BE2C (cell line): ENCODE measurements at regions not wholly inside any gene's neighbourhood (a gene's known extent, or its start where the extent isn't known, plus 50 kb on each side); places are given as distances from the start of the nearest gene placed in this dataset.

ENCODE experiments used
- DNase-seq: peaks from one replicate; pipeline ENCODE4 v3.0.0-alpha.2; 2020
- H3K27me3 ChIP-seq: fragments of 250-450 bp; sonication (Bioruptor Pico); 2 replicates; pipeline ENCODE4 v1.5.1; 2020; ENCODE audit warnings: mild to moderate bottlenecking
- H3K36me3 ChIP-seq: fragments of 250-450 bp; sonication (Bioruptor Pico); 2 replicates; pipeline ENCODE4 v1.5.1; 2020; ENCODE audit warnings: mild to moderate bottlenecking
- H3K4me1 ChIP-seq: fragments of 250-450 bp; sonication (Bioruptor Pico); 2 replicates; pipeline ENCODE4 v1.5.1; 2020
- H3K4me3 ChIP-seq: 2 replicates; pipeline ENCODE4 v1.5.1; 2011; ENCODE audit warnings: low read depth, low read length
- H3K9me3 ChIP-seq: fragments of 250-450 bp; sonication (Bioruptor Pico); 2 replicates; pipeline ENCODE4 v1.5.1; 2020
- TF ChIP-seq, protein P1 (sequence below): IDR thresholded peaks from 2 replicates; pipeline ENCODE4 v1.5.1; 2012; ENCODE audit warnings: mild to moderate bottlenecking, low read depth, low read length

DNA sequence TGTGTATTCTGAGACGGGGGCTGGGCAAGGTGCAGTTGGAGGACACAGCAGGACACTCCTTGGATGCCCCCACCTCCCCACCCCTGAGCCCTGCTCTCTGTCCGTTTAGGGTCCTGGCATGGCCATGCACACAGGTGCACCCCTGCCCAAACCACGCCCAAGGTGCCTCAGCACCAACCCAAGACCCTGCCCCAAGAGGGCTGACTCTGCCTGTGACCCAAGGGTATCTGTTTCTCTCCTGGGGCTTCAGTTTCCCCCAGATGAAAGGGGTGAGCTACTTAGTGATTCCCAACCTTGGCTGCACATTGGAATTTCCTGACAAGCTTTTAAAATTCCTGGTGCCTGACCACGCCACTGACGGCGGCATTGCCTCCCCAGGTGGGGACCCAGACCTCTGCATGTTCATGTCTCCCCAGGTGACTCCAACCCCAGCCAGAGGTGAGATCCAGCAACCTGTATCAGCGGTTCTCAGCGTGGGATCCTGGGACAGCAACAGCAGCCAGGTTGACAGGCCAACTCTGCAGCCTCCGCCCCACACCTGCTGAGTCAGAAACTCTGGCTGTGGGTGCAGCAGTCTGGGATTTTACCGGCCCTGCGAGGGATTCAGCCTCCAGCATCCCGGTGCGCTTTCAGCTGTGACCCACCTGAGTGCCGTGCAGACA is 483.4 kb downstream of the NPHP4 start:
- TF ChIP-seq, protein P1, sequence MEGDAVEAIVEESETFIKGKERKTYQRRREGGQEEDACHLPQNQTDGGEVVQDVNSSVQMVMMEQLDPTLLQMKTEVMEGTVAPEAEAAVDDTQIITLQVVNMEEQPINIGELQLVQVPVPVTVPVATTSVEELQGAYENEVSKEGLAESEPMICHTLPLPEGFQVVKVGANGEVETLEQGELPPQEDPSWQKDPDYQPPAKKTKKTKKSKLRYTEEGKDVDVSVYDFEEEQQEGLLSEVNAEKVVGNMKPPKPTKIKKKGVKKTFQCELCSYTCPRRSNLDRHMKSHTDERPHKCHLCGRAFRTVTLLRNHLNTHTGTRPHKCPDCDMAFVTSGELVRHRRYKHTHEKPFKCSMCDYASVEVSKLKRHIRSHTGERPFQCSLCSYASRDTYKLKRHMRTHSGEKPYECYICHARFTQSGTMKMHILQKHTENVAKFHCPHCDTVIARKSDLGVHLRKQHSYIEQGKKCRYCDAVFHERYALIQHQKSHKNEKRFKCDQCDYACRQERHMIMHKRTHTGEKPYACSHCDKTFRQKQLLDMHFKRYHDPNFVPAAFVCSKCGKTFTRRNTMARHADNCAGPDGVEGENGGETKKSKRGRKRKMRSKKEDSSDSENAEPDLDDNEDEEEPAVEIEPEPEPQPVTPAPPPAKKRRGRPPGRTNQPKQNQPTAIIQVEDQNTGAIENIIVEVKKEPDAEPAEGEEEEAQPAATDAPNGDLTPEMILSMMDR, result no peak
- Histone ChIP-seq H3K36me3 (no peaks in the 10 kb centered on the region), H3K4me3 (no peak overlapping the region), H3K27me3 (no peaks in the 10 kb centered on the region), H3K4me1 (no peaks in the 10 kb centered on the region), H3K9me3 (no peaks in the 10 kb centered on the region)
- DNase-seq, result no peak

GRCh38 chr1:5507340-5507739 is 484.9 kb downstream of the NPHP4 start:
- Histone ChIP-seq H3K4me1 (no peaks in the 10 kb centered on the region), H3K27me3 (no peaks in the 10 kb centered on the region), H3K9me3 (no peaks in the 10 kb centered on the region), H3K4me3 (no peak overlapping the region), H3K36me3 (no peaks in the 10 kb centered on the region)
- no peak for DNase-seq
- TF ChIP-seq, protein P1, result no peak

GRCh38 chr1:5506634-5507033 is 485.6 kb downstream of the NPHP4 start:
- TF ChIP-seq, protein P1, result no peak
- no peaks in the 10 kb centered on the region for H3K9me3 ChIP-seq
- no peak overlapping the region for H3K4me3 ChIP-seq
- no peaks in the 10 kb centered on the region for H3K27me3 ChIP-seq
- DNase-seq, result no peak
- H3K4me1 ChIP-seq, result no peaks in the 10 kb centered on the region
- no peaks in the 10 kb centered on the region for H3K36me3 ChIP-seq

- Histone ChIP-seq H3K4me1 (no peaks in the 10 kb centered on the region), H3K27me3 (no peaks in the 10 kb centered on the region), H3K36me3 (no peaks in the 10 kb centered on the region), H3K4me3 (no peak overlapping the region), H3K9me3 (no peaks in the 10 kb centered on the region)
- TF ChIP-seq, protein P1, result no peak
- no peak for DNase-seq
Observed at GRCh38 chr1:5505944-5506343, 486.3 kb downstream of the NPHP4 start.

DNA sequence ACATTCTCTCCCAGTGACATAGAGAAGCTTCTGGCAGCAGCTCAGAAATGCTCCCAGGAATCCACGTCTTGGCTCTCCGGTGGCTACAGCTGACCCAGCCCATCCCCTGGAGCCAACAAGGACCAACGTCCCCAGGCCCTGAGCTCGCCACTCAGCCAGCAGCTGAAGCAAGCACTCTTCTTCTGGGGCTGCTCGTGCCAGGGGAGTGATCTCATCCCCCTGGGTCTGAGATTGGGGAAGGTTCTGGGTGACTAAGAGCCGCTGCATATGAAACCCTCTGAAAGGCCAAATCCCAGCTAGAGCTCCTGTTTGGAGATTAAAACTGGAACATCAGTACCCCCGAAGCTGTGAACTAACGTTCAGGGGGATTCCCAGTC is 487.9 kb downstream of the NPHP4 start:
- DNase-seq, result no peak
- no peaks in the 10 kb centered on the region for H3K9me3 ChIP-seq
- H3K36me3 ChIP-seq, result no peaks in the 10 kb centered on the region
- H3K4me1 ChIP-seq, result no peaks in the 10 kb centered on the region
- no peaks in the 10 kb centered on the region for H3K27me3 ChIP-seq
- no peak overlapping the region for H3K4me3 ChIP-seq
- TF ChIP-seq, protein P1, result no peak

- TF ChIP-seq, protein P1, result no peak
- Histone ChIP-seq H3K4me3 (no peak overlapping the region), H3K27me3 (no peaks in the 10 kb centered on the region), H3K4me1 (no peaks in the 10 kb centered on the region), H3K9me3 (no peaks in the 10 kb centered on the region), H3K36me3 (no peaks in the 10 kb centered on the region)
- no peak for DNase-seq
Observed at GRCh38 chr1:5503556-5504363, 488.5 kb downstream of the NPHP4 start.
